H1 (cell line): ENCODE measurements at regions not wholly inside any gene's neighbourhood (a gene's known extent, or its start where the extent isn't known, plus 50 kb on each side); places are given as distances from the start of the nearest gene placed in this dataset.

Source experiments
- CTCF ChIA-PET: fragments of 300-600 bp; sonication (Branson Sonifier 250); formaldehyde crosslinking; loops from one replicate; lab custom pipeline; 2021; ENCODE audit not compliant: partially characterized antibody; lab: Charles Lee
- POLR2A ChIA-PET: fragments of 300-600 bp; sonication (Branson Sonifier 250); formaldehyde crosslinking; loops from one replicate; lab custom pipeline; 2021; ENCODE audit warnings: inconsistent platforms; ENCODE audit not compliant: partially characterized antibody; lab: Charles Lee
- DNase-seq, 2 experiments: peaks; one replicate each; pipeline versions ENCODE4 v3.0.0 to v3.0.0-alpha.2; 2010 to 2022; ENCODE audit warnings: low spot score in 2 of 2, low read depth in 1 of 2, mixed read lengths in 1 of 2
- FAIRE-seq: peaks from 2 replicates; lab custom pipeline; 2011; peaks lifted over from hg19 to GRCh38; lab: Jason Lieb, UNC
- H2AFZ ChIP-seq: 2 replicates; pipeline ENCODE4 v1.8.1; 2012; ENCODE audit warnings: low read length, inconsistent platforms
- H2AK5ac ChIP-seq: 2 replicates; pipeline ENCODE4 v1.6.1; 2013; ENCODE audit warnings: low read depth, low read length
- H2BK120ac ChIP-seq: replicated peaks from 2 replicates; pipeline ENCODE3; 2013; ENCODE audit warnings: low read depth, low read length, inconsistent platforms
- H2BK12ac ChIP-seq: 2 replicates; pipeline ENCODE4 v1.6.1; 2013; ENCODE audit warnings: low read depth, low read length
- H2BK15ac ChIP-seq: 2 replicates; pipeline ENCODE4 v1.6.1; 2013; ENCODE audit warnings: low read length
- H2BK20ac ChIP-seq: 2 replicates; pipeline ENCODE4 v1.6.1; 2013; ENCODE audit warnings: low read length
- H2BK5ac ChIP-seq: 2 replicates; pipeline ENCODE4 v1.6.1; 2013; ENCODE audit warnings: low read depth, low read length
- H3K14ac ChIP-seq: 2 replicates; pipeline ENCODE4 v1.6.1; 2013; ENCODE audit warnings: inconsistent platforms; ENCODE audit not compliant: insufficient read length
- H3K18ac ChIP-seq: 2 replicates; pipeline ENCODE4 v1.6.1; 2013; ENCODE audit warnings: low read length; ENCODE audit errors: extremely low read depth
- H3K23ac ChIP-seq: 2 replicates; pipeline ENCODE4 v1.6.1; 2013; ENCODE audit warnings: inconsistent platforms; ENCODE audit not compliant: insufficient read length
- H3K23me2 ChIP-seq: 2 replicates; pipeline ENCODE4 v1.6.1; 2013; ENCODE audit warnings: low read depth, low read length
- H3K27ac ChIP-seq: 2 replicates; pipeline ENCODE4 v1.6.1; 2011; ENCODE audit warnings: low read depth, low read length, inconsistent platforms
- H3K27me3 ChIP-seq, 4 experiments: replicated peaks in 1 of 4; 1 replicate in 1 of 4; 2 replicates in 3 of 4; pipeline versions ENCODE4 v1.6.1 to v1.8.1; 2011 to 2013; ENCODE audit warnings: low read length in 3 of 4, mild to moderate bottlenecking in 3 of 4, inconsistent platforms in 2 of 4, mixed read lengths in 2 of 4, moderate library complexity in 1 of 4; ENCODE audit not compliant: control insufficient read depth in 3 of 4, insufficient read depth in 3 of 4; ENCODE audit errors: extremely low read depth in 1 of 4
- H3K36me3 ChIP-seq, 4 experiments: 2 replicates each; pipeline versions ENCODE4 v1.6.1 to v1.8.1; 2011 to 2013; ENCODE audit warnings: mild to moderate bottlenecking in 4 of 4, low read length in 3 of 4, moderate library complexity in 2 of 4, control low read depth in 1 of 4, inconsistent platforms in 1 of 4; ENCODE audit not compliant: insufficient read depth in 4 of 4, control insufficient read depth in 2 of 4
- H3K4ac ChIP-seq: replicated peaks from 2 replicates; pipeline ENCODE3; 2013; ENCODE audit warnings: low read length, low read depth, mixed read lengths, inconsistent platforms; ENCODE audit not compliant: insufficient read length
- H3K4me1 ChIP-seq, 4 experiments: replicated peaks in 1 of 4; 1 replicate in 1 of 4; 2 replicates in 3 of 4; pipeline versions ENCODE4 v1.6.1 to v1.8.1; 2011 to 2013; ENCODE audit warnings: low read length in 3 of 4, inconsistent platforms in 2 of 4, mixed read lengths in 1 of 4; ENCODE audit not compliant: insufficient read depth in 4 of 4, control insufficient read depth in 3 of 4
- H3K4me2 ChIP-seq, 2 experiments: 2 replicates each; pipeline versions ENCODE4 v1.6.1 to v1.8.1; 2011 to 2013; ENCODE audit warnings: low read depth in 2 of 2, low read length in 2 of 2, control low read depth in 1 of 2, inconsistent platforms in 1 of 2, mild to moderate bottlenecking in 1 of 2; ENCODE audit not compliant: insufficient read depth in 1 of 2
- H3K4me3 ChIP-seq, 4 experiments: fragments of 200-600, 300-600 bp in 1 of 4; sonication (generic), shearing (Covaris generic), sonication (Bioruptor Twin) in 1 of 4; 2 replicates each; pipeline versions ENCODE4 v1.5.1 to v1.8.1; 2011 to 2016; ENCODE audit warnings: low read length in 4 of 4, low read depth in 3 of 4, control low read depth in 2 of 4, inconsistent platforms in 2 of 4, mild to moderate bottlenecking in 2 of 4, mixed read lengths in 1 of 4, moderate library complexity in 1 of 4; ENCODE audit not compliant: insufficient read depth in 2 of 4; ENCODE audit errors: extremely low read depth in 1 of 4
- H3K56ac ChIP-seq: replicated peaks from 2 replicates; pipeline ENCODE3; 2013; ENCODE audit warnings: low read depth, mild to moderate bottlenecking, mixed read lengths, low read length, inconsistent platforms; ENCODE audit not compliant: insufficient read length
- H3K79me1 ChIP-seq: 2 replicates; pipeline ENCODE4 v1.6.1; 2013; ENCODE audit warnings: low read depth, low read length, control low read depth
- H3K79me2 ChIP-seq, 2 experiments: 2 replicates each; pipeline versions ENCODE4 v1.6.1 to v1.8.1; 2012 to 2013; ENCODE audit warnings: low read length in 2 of 2, mild to moderate bottlenecking in 2 of 2, inconsistent platforms in 1 of 2; ENCODE audit not compliant: insufficient read depth in 2 of 2, control insufficient read depth in 1 of 2
- H3K9ac ChIP-seq, 4 experiments: replicated peaks in 1 of 4; 1 replicate in 1 of 4; 2 replicates in 3 of 4; pipeline versions ENCODE4 v1.6.1 to v1.8.1; 2011 to 2013; ENCODE audit warnings: low read depth in 3 of 4, low read length in 3 of 4, control low read depth in 2 of 4, mild to moderate bottlenecking in 2 of 4, moderate library complexity in 2 of 4, inconsistent platforms in 1 of 4; ENCODE audit errors: extremely low read depth in 1 of 4
- H3K9me3 ChIP-seq, 2 experiments: 2 replicates each; pipeline versions ENCODE4 v1.6.1 to v1.8.1; 2012 to 2013; ENCODE audit warnings: mild to moderate bottlenecking in 2 of 2, moderate library complexity in 2 of 2, control low read depth in 1 of 2, inconsistent platforms in 1 of 2, low read depth in 1 of 2, low read length in 1 of 2, mixed read lengths in 1 of 2; ENCODE audit not compliant: insufficient read depth in 2 of 2
- H4K20me1 ChIP-seq, 2 experiments: replicated peaks in 1 of 2; 2 replicates each; pipeline versions ENCODE3 to v1.8.1; 2011 to 2013; ENCODE audit warnings: inconsistent platforms in 2 of 2, low read length in 2 of 2, mild to moderate bottlenecking in 1 of 2; ENCODE audit not compliant: insufficient read depth in 2 of 2, control insufficient read depth in 1 of 2
- H4K5ac ChIP-seq: 2 replicates; pipeline ENCODE4 v1.6.1; 2013; ENCODE audit warnings: low read length, low read depth, mixed read lengths, inconsistent platforms; ENCODE audit not compliant: insufficient read length
- H4K8ac ChIP-seq: 2 replicates; pipeline ENCODE4 v1.8.0; 2013; ENCODE audit warnings: mild to moderate bottlenecking, moderate library complexity, low read length, inconsistent platforms; ENCODE audit not compliant: insufficient read depth; ENCODE audit errors: extremely low read depth
- H4K91ac ChIP-seq: replicated peaks from 2 replicates; pipeline ENCODE3; 2013; ENCODE audit warnings: low read length, mixed read lengths, inconsistent platforms; ENCODE audit not compliant: insufficient read length
- CBX5 ChIP-seq: fragments of 300-800, 300-1000 bp; sonication (generic); IDR thresholded peaks from 2 replicates; pipeline ENCODE4 v1.7.1; 2016; ENCODE audit warnings: antibody characterized with exemption, low read length, low read depth
- GTF2F1 ChIP-seq: IDR thresholded peaks from 2 replicates; pipeline ENCODE4 v1.6.1; 2012; ENCODE audit warnings: low read depth, low read length, improper control_type of control experiment, borderline replicate concordance
- HDAC6 ChIP-seq: IDR thresholded peaks from one replicate; pipeline ENCODE4 v1.7.1; 2012; ENCODE audit warnings: low read depth, mild to moderate bottlenecking, inconsistent platforms, low read length, moderate library complexity
- KDM1A ChIP-seq: fragments of 200-600, 300-600 bp; sonication (generic); IDR thresholded peaks from 2 replicates; pipeline ENCODE4 v1.7.1; 2016; ENCODE audit warnings: mild to moderate bottlenecking, low read length, borderline replicate concordance
- NANOG ChIP-seq: IDR thresholded peaks from 2 replicates; pipeline ENCODE4 v1.6.1; 2011; ENCODE audit warnings: low read length, low read depth, mild to moderate bottlenecking, inconsistent platforms; ENCODE audit not compliant: insufficient read depth, poor library complexity, severe bottlenecking
- PHF8 ChIP-seq: fragments of 200-600 bp; sonication (generic); conservative IDR thresholded peaks from 2 replicates; pipeline ENCODE4 v1.7.1; 2012; ENCODE audit warnings: low read depth, mild to moderate bottlenecking, inconsistent platforms, low read length, moderate library complexity
- POLR2A ChIP-seq, 2 experiments: IDR thresholded peaks; 1 replicate in 1 of 2; 2 replicates in 1 of 2; pipeline ENCODE4 v1.6.1; 2011; ENCODE audit warnings: low read depth in 2 of 2, low read length in 2 of 2, mild to moderate bottlenecking in 2 of 2; ENCODE audit errors: control extremely low read depth in 1 of 2
- SIRT6 ChIP-seq: IDR thresholded peaks from one replicate; pipeline ENCODE4 v1.7.1; 2012; ENCODE audit warnings: low read length, inconsistent platforms
- SP2 ChIP-seq: IDR thresholded peaks from 2 replicates; pipeline ENCODE4 v1.6.1; 2012; ENCODE audit warnings: mild to moderate bottlenecking, low read length, inconsistent platforms
- SUZ12 ChIP-seq: fragments of 200-600 bp; sonication (generic); IDR thresholded peaks from 2 replicates; pipeline ENCODE4 v1.6.1; 2012; ENCODE audit warnings: mild to moderate bottlenecking, inconsistent platforms, low read length, moderate library complexity, mixed read lengths
- TAF1 ChIP-seq: IDR thresholded peaks from 2 replicates; pipeline ENCODE4 v1.6.1; 2011; ENCODE audit warnings: mild to moderate bottlenecking, low read depth, low read length
- TCF12 ChIP-seq: IDR thresholded peaks from 2 replicates; pipeline ENCODE4 v1.6.1; 2011; ENCODE audit warnings: low read depth, mild to moderate bottlenecking, low read length
- YY1 ChIP-seq: IDR thresholded peaks from 2 replicates; pipeline ENCODE4 v1.6.1; 2011; ENCODE audit warnings: low read depth, mild to moderate bottlenecking, low read length
- WGBS, 2 experiments: shearing (Covaris generic) in 1 of 2; methylation state at CpG; one replicate each; pipeline versions ENCODE4 v1.1.6 to v1.1.7; 2013 to 2015; ENCODE audit warnings: low lambda C conversion rate in 2 of 2, mixed read lengths in 2 of 2, inconsistent platforms in 1 of 2, low coverage in 1 of 2, missing lambda C conversion rate in 1 of 2; ENCODE audit not compliant: insufficient replicate concordance in 2 of 2, insufficient coverage in 1 of 2, insufficient read length in 1 of 2; ENCODE audit errors: extremely low coverage in 1 of 2, missing lambda C conversion rate in 1 of 2; 5-methylcytosine and 5-hydroxymethylcytosine counted together
- TF ChIP-seq, protein P1 (sequence below): IDR thresholded peaks from 2 replicates; pipeline ENCODE4 v1.6.1; 2011; ENCODE audit warnings: low read length, improper control_type of control experiment
- TF ChIP-seq, protein P2 (sequence below): IDR thresholded peaks from 2 replicates; pipeline ENCODE4 v1.6.1; 2012; ENCODE audit warnings: inconsistent platforms

DNA sequence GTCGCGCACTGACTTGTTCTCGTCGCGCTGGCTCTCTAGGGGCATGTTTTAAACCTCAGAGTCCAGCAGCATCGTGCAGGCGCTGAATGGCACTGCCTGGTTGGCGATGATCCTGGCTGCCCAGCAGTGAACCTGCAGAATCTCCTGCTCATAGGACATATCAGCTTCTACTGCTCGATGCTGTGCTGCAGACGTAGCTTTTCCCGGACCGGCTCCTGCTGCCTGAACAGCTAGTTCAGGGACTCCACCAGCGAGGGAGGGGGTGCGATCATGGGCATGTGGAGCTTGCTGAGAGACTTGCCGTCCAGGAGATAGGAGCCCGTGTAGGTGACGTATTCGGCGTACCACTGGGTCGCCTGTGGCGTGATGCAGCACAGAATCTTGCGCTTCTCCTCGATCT, 890.0 kb upstream of the LRRTM1 start:
- H3K27ac ChIP-seq = no peak overlapping the region
- H3K4ac ChIP-seq = no peak overlapping the region
- no peak for DNase-seq
- no peaks in the 10 kb centered on the region for H3K79me2 ChIP-seq
- no peak overlapping the region for H2BK15ac ChIP-seq
- no peak overlapping the region for H3K56ac ChIP-seq
- H4K8ac ChIP-seq = no peak overlapping the region
- no peak overlapping the region for H3K9ac ChIP-seq
- no peak overlapping the region for H3K23ac ChIP-seq
- no peak overlapping the region for H2BK12ac ChIP-seq
- H3K27me3 ChIP-seq = no peaks in the 10 kb centered on the region
- no peaks in the 10 kb centered on the region for H3K4me1 ChIP-seq
- WGBS, 2 experiments = 94% methylated on average over 23 of the region's 23 CpGs; no CpG with 5 or more reads in 1 of the 2 experiments
- H3K79me1 ChIP-seq = no peaks in the 10 kb centered on the region
- no peak overlapping the region for H2BK5ac ChIP-seq
- H2BK20ac ChIP-seq = no peak overlapping the region
- H3K4me2 ChIP-seq = no peak overlapping the region
- POLR2A ChIA-PET = no interaction called here
- no peak overlapping the region for H3K14ac ChIP-seq
- no peaks in the 10 kb centered on the region for H4K20me1 ChIP-seq
- no peaks in the 10 kb centered on the region for H3K36me3 ChIP-seq
- H4K91ac ChIP-seq = no peak overlapping the region
- no peak overlapping the region for H4K5ac ChIP-seq
- no peak overlapping the region for H3K18ac ChIP-seq
- no peaks in the 10 kb centered on the region for H3K23me2 ChIP-seq
- no peak overlapping the region; the same call in 1 of the 2 replicates for H2AFZ ChIP-seq
- CTCF ChIA-PET = no interaction called here
- H3K4me3 ChIP-seq = no peak overlapping the region
- no peak overlapping the region for H2AK5ac ChIP-seq
- H3K9me3 ChIP-seq = peaks cover 0 to 15% of the 10 kb centered on the region in 2 experiments; a peak in 1 of 4 replicates
- H2BK120ac ChIP-seq = no peak overlapping the region
- no peak for FAIRE-seq
- no peak for TF ChIP-seq SIRT6
- TF ChIP-seq SP2 = no peak
- TF ChIP-seq PHF8 = no peak
- TF ChIP-seq, protein P1, sequence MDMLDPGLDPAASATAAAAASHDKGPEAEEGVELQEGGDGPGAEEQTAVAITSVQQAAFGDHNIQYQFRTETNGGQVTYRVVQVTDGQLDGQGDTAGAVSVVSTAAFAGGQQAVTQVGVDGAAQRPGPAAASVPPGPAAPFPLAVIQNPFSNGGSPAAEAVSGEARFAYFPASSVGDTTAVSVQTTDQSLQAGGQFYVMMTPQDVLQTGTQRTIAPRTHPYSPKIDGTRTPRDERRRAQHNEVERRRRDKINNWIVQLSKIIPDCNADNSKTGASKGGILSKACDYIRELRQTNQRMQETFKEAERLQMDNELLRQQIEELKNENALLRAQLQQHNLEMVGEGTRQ = no peak
- TF ChIP-seq CBX5 = no peak
- TF ChIP-seq YY1 = no peak
- no peak for TF ChIP-seq TCF12
- TF ChIP-seq NANOG = no peak
- no peak for TF ChIP-seq GTF2F1
- TF ChIP-seq KDM1A = no peak
- TF ChIP-seq TAF1 = no peak
- no peak for TF ChIP-seq POLR2A (IDR thresholded peaks at IDR 0.05; ENCODE audit: control extremely low read depth in 1 of 2, low read depth in 2 of 2, low read length in 2 of 2)
- no peak for TF ChIP-seq SUZ12
- TF ChIP-seq HDAC6 = no peak
- TF ChIP-seq, protein P2, sequence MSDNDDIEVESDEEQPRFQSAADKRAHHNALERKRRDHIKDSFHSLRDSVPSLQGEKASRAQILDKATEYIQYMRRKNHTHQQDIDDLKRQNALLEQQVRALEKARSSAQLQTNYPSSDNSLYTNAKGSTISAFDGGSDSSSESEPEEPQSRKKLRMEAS = no peak
